ENCODE measurements at regions not wholly inside any gene's neighbourhood (a gene's known extent, or its start where the extent isn't known, plus 50 kb on each side); places are given as distances from the start of the nearest gene placed in this dataset.

DNA sequence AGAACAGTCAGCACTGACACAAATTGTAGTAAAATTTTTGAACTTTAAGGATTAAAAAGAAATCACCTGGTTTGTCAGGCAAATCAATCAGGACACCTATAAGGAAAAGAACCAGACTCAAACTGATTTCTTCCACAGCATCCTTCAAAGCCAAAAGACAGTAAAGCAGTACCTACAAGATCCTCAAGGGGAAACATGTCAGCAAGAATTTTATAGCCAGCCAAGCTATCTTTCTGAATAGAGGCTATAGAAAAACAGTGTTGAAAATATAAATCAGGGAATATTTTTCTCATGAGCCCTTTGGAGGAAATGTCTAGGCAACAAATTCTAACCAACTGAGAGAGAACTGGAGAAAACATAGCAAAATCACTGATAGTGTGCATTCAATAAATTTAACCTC, 301.4 kb upstream of the UBE2E2 start:
- no peak for TF ChIP-seq POLR2A (IDR thresholded peaks at IDR 0.05)
- TF ChIP-seq, protein P1, sequence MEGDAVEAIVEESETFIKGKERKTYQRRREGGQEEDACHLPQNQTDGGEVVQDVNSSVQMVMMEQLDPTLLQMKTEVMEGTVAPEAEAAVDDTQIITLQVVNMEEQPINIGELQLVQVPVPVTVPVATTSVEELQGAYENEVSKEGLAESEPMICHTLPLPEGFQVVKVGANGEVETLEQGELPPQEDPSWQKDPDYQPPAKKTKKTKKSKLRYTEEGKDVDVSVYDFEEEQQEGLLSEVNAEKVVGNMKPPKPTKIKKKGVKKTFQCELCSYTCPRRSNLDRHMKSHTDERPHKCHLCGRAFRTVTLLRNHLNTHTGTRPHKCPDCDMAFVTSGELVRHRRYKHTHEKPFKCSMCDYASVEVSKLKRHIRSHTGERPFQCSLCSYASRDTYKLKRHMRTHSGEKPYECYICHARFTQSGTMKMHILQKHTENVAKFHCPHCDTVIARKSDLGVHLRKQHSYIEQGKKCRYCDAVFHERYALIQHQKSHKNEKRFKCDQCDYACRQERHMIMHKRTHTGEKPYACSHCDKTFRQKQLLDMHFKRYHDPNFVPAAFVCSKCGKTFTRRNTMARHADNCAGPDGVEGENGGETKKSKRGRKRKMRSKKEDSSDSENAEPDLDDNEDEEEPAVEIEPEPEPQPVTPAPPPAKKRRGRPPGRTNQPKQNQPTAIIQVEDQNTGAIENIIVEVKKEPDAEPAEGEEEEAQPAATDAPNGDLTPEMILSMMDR (IDR thresholded peaks at IDR 0.05), result no peak
